Neural crest cell (in vitro differentiated cells): ENCODE measurements at regions not wholly inside any gene's neighbourhood (a gene's known extent, or its start where the extent isn't known, plus 50 kb on each side); places are given as distances from the start of the nearest gene placed in this dataset.
A peak's percentile ranks its signal among the peaks of the same experiment; 100 is the strongest.

Experiments
- DNase-seq: peaks from one replicate; pipeline ENCODE4 v3.0.0; 2021; ENCODE audit warnings: low read depth, mixed read lengths, low spot score
- H3K27ac Mint-ChIP-seq: one replicate; pipeline ENCODE4 v1.8.0; 2021; ENCODE audit warnings: mild to moderate bottlenecking, mixed read lengths; ENCODE audit not compliant: unreplicated experiment
- H3K27me3 Mint-ChIP-seq: 2 replicates; pipeline ENCODE4 v1.8.0; 2021; ENCODE audit warnings: low read depth, mild to moderate bottlenecking, mixed read lengths
- H3K36me3 Mint-ChIP-seq: 2 replicates; pipeline ENCODE4 v1.8.0; 2021; ENCODE audit warnings: low read depth, mild to moderate bottlenecking, mixed read lengths
- H3K4me1 Mint-ChIP-seq: 2 replicates; pipeline ENCODE4 v1.8.0; 2021; ENCODE audit warnings: mixed read lengths
- H3K4me3 Mint-ChIP-seq: one replicate; pipeline ENCODE4 v1.8.0; 2021; ENCODE audit warnings: mild to moderate bottlenecking, mixed read lengths
- H3K9me3 Mint-ChIP-seq: 2 replicates; pipeline ENCODE4 v1.8.0; 2021; ENCODE audit warnings: mixed read lengths
- CTCF ChIP-seq: fragments of 200-600 bp; sonication (generic); conservative IDR thresholded peaks from 2 replicates; pipeline ENCODE4 v1.5.0; 2021; ENCODE audit warnings: antibody characterized with exemption, mild to moderate bottlenecking

- peak; percentile 6 for DNase-seq
- Mint-ChIP-seq H3K9me3 (no peaks in the 10 kb centered on the region), H3K27me3 (peaks cover 3% of the 10 kb centered on the region), H3K4me1 (no peaks in the 10 kb centered on the region), H3K27ac (no peak overlapping the region), H3K36me3 (no peaks in the 10 kb centered on the region), H3K4me3 (no peak overlapping the region)
- TF ChIP-seq CTCF: peak; percentile 34
Measured at GRCh38 chr2:129297430-129297829, 682.0 kb upstream of the RAB6C start.

- Mint-ChIP-seq H3K9me3 (no peaks in the 10 kb centered on the region), H3K36me3 (no peaks in the 10 kb centered on the region), H3K4me1 (no peaks in the 10 kb centered on the region), H3K27me3 (peaks cover 3% of the 10 kb centered on the region), H3K4me3 (no peak overlapping the region), H3K27ac (no peak overlapping the region)
- TF ChIP-seq CTCF: no peak
- no peak for DNase-seq
Measured at GRCh38 chr2:129299338-129299737, 680.1 kb upstream of the RAB6C start.

- Mint-ChIP-seq H3K9me3 (no peaks in the 10 kb centered on the region), H3K36me3 (no peaks in the 10 kb centered on the region), H3K27ac (no peak overlapping the region), H3K27me3 (peaks cover 3% of the 10 kb centered on the region), H3K4me3 (no peak overlapping the region), H3K4me1 (no peaks in the 10 kb centered on the region)
- no peak for TF ChIP-seq CTCF
- no peak for DNase-seq
Measured at GRCh38 chr2:129299756-129300155, 679.7 kb upstream of the RAB6C start.

- no peaks in the 10 kb centered on the region for H3K9me3 Mint-ChIP-seq
- no peak for TF ChIP-seq CTCF
- no peak for DNase-seq
- no peak overlapping the region for H3K27ac Mint-ChIP-seq
- no peaks in the 10 kb centered on the region for H3K4me1 Mint-ChIP-seq
- H3K27me3 Mint-ChIP-seq: peaks cover 3% of the 10 kb centered on the region
- H3K4me3 Mint-ChIP-seq: no peak overlapping the region
- no peaks in the 10 kb centered on the region for H3K36me3 Mint-ChIP-seq
Measured at GRCh38 chr2:129300456-129300855, 679.0 kb upstream of the RAB6C start.

GRCh38 chr2:129301431-129301913 is 678.0 kb upstream of the RAB6C start:
- no peak for DNase-seq
- Mint-ChIP-seq H3K4me3 (no peak overlapping the region), H3K27ac (no peak overlapping the region), H3K4me1 (no peaks in the 10 kb centered on the region), H3K27me3 (peaks cover 3% of the 10 kb centered on the region), H3K36me3 (no peaks in the 10 kb centered on the region), H3K9me3 (no peaks in the 10 kb centered on the region)
- no peak for TF ChIP-seq CTCF

- H3K9me3 Mint-ChIP-seq: no peaks in the 10 kb centered on the region
- no peak overlapping the region for H3K4me3 Mint-ChIP-seq
- no peaks in the 10 kb centered on the region for H3K36me3 Mint-ChIP-seq
- H3K27ac Mint-ChIP-seq: no peak overlapping the region
- no peak for DNase-seq
- peaks cover 2% of the 10 kb centered on the region for H3K27me3 Mint-ChIP-seq
- no peaks in the 10 kb centered on the region for H3K4me1 Mint-ChIP-seq
- TF ChIP-seq CTCF: no peak
Measured at GRCh38 chr2:129302106-129302505, 677.4 kb upstream of the RAB6C start.
